Activated naive CD4-positive, alpha-beta T cell treated with Interleukin-2 at 50 U/mL for 16 hours (primary cell): ENCODE measurements at regions not wholly inside any gene's neighbourhood (a gene's known extent, or its start where the extent isn't known, plus 50 kb on each side); places are given as distances from the start of the nearest gene placed in this dataset.

Source experiments
- DNase-seq: peaks from one replicate; pipeline ENCODE4 v3.0.0-alpha.2; 2020

- DNase-seq = no peak
Measured at GRCh38 chr1:14106679-14107313, 406.8 kb downstream of the PRDM2 start.

GRCh38 chr1:14108356-14109275 is 408.6 kb downstream of the PRDM2 start:
- no peak for DNase-seq

GRCh38 chr1:14109276-14109635 is 409.3 kb downstream of the PRDM2 start:
- DNase-seq = no peak

- no peak for DNase-seq
Measured at GRCh38 chr1:14110040-14110439, 410.1 kb downstream of the PRDM2 start.

GRCh38 chr1:14111121-14111520 is 411.1 kb downstream of the PRDM2 start:
- no peak for DNase-seq

GRCh38 chr1:14112613-14113012 is 412.6 kb downstream of the PRDM2 start:
- DNase-seq = no peak

GRCh38 chr1:14113271-14113670 is 413.3 kb downstream of the PRDM2 start:
- DNase-seq = no peak

- DNase-seq = no peak
Measured at GRCh38 chr1:14113841-14114567, 414.0 kb downstream of the PRDM2 start.

- no peak for DNase-seq
Measured at GRCh38 chr1:14115976-14116375, 416.0 kb downstream of the PRDM2 start.

- DNase-seq = no peak
Measured at GRCh38 chr1:14117700-14118099, 417.7 kb downstream of the PRDM2 start.

- DNase-seq = no peak
Measured at GRCh38 chr1:14118691-14119485, 418.9 kb downstream of the PRDM2 start.

- no peak for DNase-seq
Measured at GRCh38 chr1:14120895-14121294, 420.9 kb downstream of the PRDM2 start.

- no peak for DNase-seq
Measured at GRCh38 chr1:14128096-14128495, 428.1 kb downstream of the PRDM2 start.

- no peak for DNase-seq
Measured at GRCh38 chr1:14129009-14129408, 429.0 kb downstream of the PRDM2 start.

- no peak for DNase-seq
Measured at GRCh38 chr1:14135070-14135469, 435.1 kb downstream of the PRDM2 start.

GRCh38 chr1:14136152-14136763 is 436.3 kb downstream of the PRDM2 start:
- DNase-seq = no peak

- no peak for DNase-seq
Measured at GRCh38 chr1:14136881-14137280, 436.9 kb downstream of the PRDM2 start.

- no peak for DNase-seq
Measured at GRCh38 chr1:14137411-14138134, 437.6 kb downstream of the PRDM2 start.

GRCh38 chr1:14138135-14138506 is 438.1 kb downstream of the PRDM2 start:
- no peak for DNase-seq

GRCh38 chr1:14138687-14139086 is 438.7 kb downstream of the PRDM2 start:
- no peak for DNase-seq

- DNase-seq = no peak
Measured at GRCh38 chr1:14140831-14141401, 440.9 kb downstream of the PRDM2 start.
